Stimulated activated CD4-positive, alpha-beta T cell treated with anti-CD3 and anti-CD28 coated beads, TNF-alpha, amount 100 ng/mL, for 24 hours (primary cell): ENCODE measurements at regions not wholly inside any gene's neighbourhood (a gene's known extent, or its start where the extent isn't known, plus 50 kb on each side); places are given as distances from the start of the nearest gene placed in this dataset.
"Not testable (repeated sequence)": the region's sequence is repeated elsewhere in the genome, so short reads cannot be mapped to it uniquely, and the experiment has no call there.

Source experiments
- DNase-seq, 3 experiments: peaks; one replicate each; pipeline ENCODE4 v3.0.0-alpha.2; 2020; ENCODE audit warnings: low read depth in 3 of 3

DNA sequence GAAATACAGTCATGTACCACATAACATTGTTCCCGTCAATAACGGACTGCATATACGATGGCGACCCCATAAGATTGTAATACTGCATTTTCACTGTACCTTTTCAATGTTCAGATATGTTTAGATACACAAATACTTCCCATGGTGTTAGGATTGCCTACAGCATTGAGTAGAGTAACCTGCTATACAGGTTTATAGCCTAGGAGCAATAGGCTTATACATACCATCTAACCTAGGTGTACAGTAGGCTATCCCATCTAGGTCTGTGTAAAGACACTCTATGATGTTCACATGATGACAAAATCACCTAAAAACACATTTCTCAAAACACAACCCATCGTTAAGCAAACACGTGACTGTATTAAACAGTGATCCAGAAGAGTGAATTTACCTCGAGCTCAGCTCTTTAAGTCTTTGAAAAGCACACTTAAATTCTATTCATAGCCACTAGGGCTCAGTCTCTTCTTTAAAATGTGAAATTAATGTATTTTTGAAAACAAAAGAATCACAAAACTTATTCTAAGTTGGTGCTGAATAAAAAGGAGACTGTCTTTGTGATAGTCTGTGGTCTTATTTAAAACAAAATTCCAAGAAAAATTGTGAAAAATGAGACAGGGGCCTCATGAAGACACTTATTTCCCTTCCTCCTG lies 239.1 kb upstream of the ARID2 start:
- no peak for DNase-seq

DNA sequence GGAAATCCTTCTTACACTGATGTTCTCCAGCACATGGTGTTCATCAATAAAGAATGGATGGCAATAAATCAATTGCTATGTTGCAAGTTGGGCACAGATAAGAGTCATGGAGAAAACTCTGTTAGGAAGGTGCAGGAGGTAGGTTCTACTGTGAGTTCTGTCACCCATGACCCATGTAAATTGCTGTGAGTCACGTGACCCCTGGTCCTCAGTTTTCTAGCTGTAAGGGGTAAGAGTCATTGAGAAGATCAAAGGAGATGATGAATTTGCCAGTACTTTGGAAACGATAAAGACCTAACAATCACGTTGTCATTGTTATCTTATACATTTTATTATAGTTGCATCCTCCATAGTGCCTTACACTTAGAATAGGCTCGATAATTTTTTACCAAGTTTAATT lies 235.2 kb upstream of the ARID2 start:
- DNase-seq: no peak

DNA sequence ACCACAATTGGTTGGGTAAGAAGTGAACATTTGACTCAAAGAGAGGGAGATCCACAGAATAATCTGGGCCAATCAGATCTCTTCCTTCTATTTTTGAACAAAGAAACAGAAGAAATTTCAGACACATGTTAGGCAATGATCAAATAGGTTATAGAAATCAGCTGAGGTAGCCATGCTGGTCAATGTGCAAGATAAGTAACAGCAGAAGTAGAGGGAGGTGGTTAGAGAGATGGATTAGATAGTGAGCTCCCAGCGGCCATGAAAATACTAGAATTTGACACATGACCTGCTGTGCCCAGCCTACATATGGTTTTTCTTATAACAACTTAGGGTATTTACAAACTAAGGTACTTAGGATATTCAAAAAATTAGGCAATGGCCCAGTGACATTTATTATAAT lies 230.9 kb upstream of the ARID2 start:
- DNase-seq: no peak

DNA sequence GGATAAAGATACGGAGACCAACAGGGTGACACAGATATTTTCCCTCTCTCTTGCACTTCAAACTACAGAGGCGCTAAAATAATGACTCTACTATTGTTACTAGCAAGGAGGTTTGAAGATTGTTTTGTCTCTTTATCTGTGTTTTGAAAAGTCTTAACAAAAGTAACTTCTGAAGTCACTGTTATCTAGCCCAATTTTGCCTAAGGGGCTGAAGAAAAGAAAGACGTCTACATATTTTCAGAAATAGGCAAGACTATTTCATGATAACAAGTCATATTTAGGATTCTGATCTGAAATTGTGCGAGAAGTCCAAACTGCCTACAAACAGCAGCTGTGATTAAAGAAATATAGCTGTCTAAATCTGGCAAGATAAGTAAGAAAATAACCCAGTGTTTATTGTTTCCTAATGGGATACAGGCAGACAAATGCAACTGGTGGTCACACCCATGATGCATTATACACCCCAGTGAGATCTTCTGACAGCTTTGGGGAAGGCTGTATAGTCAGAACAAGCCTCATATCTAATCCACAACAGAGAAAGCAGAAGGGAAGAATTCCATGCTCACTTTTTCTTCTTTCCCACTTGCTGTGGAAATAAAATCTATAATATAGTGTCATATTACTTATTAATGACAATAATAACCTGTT lies 226.9 kb upstream of the ARID2 start:
- no peak for DNase-seq

DNA sequence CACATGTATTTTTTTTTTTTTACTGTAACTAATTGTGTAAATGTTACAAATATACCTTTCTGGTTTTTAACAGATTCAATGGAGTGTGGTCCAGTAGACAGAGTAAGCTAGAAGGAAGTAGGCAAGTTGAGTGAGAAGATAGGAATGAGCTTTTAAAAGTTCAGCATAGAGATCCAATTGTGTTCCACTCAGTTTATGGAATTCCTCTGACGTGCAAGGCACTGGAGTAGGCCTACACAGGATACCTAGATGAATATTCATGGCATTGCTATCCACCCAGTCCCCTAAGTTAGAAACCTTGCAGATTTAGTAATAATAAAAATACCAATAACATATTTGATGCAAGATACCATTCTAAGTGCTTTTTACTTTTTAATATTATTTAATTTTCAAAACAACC lies 225.6 kb upstream of the ARID2 start:
- no peak for DNase-seq

DNA sequence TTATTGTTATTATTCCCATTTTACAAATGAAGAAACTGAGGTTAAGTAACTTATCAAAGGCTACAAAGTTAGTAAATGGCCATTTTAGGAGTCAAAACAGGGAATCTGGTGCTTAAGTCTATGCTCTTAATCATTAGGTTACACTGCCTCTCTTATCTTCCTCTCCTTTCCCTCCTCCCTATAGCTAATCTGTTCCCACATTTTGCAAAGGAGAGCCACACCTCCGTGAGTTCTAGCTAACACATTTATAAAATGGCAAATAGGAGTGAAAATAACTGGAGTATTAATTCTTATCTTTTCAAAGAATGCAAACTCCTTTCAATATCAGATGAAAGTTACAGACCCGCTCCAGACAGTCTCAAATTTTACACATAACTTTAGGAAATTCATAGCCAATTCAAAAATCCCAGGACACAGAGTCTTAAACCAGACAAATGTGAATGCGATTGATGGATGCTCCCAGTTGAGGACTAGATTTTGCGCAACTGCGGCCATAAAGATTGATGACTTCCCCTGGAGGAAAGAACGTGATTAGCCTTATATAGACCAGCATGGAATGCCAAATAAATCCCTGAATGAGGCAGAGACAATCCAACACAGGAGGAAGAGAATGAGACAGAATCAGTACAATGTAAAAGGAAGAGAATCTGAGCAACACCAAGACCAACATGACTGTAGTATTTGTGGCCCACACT lies 225.0 kb upstream of the ARID2 start:
- no peak for DNase-seq

DNA sequence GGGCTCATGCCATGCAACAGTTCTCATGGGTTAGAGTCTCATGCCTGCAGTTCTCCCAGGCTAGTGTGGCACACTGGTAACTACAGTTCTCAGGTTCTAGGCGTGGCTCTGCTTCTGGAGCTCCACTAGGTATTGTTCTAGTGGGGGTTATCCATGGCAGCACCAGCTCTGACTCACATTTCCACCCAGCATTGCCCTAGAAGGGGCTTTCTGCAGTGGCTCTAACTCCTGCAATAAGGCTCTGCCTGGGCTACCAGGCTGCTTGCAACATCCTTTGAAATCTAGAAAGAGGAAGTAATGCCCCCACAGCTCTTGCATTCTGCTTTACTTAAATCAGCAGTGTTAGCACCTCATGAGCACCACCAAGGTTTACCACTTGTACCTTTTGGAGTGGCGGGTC lies 220.3 kb upstream of the ARID2 start:
- DNase-seq: no peak

DNA sequence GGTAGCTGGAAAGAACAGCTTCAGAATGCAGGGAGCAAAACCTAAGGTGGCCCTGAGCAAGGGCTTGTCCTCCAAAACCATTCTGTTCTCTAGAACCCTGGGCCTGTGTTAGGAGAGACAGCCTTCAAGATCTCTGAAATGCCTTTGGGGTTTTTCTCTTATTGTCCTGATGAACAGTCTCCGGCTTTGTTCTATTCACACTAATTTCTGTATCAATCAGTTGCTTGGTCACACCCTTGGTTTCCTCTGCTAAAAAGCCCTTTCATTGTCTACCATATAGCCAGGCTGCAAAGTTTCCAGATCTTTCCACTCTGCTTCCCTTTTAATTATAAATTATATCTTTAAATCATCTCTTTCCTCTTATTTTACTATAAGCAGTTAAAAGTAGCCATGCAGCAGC lies 219.9 kb upstream of the ARID2 start:
- no peak for DNase-seq

DNA sequence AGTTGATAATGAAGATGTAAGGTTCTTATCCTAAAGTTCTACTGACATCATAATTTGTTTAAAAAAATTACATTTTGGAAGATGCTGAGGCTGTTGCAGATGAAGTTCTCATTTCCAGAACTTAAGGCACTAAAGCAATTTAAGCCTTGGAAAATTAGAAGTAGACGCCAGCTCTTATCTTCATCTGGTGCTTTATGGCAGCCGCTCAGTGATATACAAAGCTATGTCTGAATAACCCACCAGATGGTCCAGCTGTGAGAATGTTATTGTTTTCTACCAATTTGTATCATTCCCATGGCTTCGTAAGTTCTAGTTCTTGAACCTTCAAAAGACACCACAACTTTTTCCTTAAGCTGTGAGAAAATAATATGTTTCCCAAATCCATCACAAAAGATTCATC lies 212.1 kb upstream of the ARID2 start:
- DNase-seq: no peak

DNA sequence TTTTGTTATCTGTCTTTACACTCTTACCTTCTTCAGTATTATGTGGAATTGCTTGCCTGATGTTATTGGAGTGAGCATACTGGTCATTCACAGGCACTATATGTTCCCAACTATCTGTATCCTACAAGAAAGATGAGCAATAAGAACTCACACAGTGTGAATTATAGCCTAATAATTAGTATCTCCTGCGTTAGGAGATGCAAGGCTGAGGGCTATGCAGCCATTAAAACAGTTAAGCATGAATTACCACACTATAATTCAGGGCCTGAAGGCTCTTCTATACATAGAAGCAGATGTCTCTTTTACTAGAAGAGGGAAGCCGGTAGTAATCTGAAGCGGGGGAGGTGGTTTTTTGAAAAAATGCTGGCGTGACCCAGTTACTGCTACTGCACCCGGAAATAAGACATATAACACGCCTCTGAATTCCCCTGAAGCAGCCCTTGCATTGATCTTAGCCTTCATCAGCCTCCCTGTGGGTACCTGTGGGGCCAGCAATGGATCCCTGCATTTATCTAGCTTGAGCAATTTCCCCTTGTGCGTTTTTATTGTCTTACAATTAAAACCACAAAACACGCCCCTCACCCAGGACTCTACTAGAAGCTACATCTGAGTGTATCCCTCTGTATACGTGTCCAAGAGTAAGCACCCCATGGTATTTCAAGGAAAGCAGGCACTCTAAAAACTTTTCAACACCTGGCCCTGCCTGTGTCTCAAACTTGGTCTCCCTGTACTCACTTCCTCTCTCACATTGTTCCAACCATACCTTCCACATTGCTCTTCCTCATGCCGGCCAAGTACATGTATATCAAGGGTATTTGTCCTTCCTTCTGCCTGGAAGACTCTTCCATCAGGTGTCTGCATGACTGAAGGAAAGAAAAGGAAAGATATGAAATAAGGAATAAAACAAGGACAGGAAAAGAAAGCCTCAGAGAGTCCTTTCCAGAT lies 210.9 kb upstream of the ARID2 start:
- peak in 1 of 3 experiments; percentile 22 for DNase-seq

DNA sequence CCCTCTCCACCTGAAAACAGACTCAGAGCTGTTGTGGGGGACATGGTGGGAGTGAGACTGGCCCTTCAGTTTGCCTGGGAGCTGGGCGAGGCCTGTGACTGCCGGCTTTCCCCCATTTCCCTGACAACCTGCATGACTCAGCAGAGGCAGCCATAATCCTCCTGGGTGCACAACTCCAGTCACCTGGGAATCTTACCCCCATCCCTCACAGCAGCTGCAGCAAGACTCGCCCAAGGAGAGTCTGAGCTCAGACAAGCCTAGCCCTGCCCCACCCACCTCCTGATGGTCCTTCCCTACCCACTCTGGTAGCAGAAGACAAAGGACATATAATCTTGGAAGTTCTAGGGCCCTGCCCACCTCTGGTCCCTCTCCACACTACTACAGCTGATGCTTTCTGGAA lies 207.3 kb upstream of the ARID2 start:
- DNase-seq: no peak

DNA sequence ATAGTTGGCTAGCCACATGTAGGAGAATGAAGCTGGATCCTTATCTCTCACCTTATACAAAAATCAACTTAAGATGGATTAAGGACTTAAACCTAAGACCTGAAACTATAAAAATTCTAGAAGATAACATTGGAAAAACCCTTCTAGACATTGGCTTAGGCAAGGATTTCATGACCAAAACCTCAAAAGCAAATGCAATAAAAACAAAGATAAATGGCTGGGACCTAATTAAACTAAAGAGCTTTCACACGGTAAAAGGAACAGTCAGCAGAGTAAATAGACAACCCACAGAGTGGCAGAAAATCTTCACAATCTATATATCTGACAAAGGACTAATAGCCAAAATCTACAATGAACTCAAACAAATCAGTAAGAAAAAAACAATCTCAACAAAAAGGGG lies 202.7 kb upstream of the ARID2 start:
- not testable (repeated sequence) for DNase-seq

DNA sequence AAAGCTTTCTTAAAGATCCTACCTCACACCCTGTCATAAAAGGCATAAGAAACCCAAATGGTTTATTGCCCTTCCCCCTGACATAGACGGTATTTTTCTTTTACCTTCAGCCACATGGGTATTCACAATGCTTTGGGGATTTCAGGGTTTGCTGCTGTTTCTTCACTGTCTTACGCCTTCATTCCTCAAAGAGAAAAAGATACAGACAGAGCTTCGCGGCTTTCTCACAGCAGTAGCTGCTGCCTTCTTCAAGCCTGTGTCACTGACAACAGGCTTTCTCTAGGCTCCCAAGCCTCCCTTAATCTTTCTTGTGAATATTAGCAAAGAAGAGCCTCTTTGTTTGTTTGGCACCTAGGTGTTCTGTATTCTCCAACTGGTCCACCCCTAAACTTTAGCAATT lies 197.4 kb upstream of the ARID2 start:
- DNase-seq: no peak

DNA sequence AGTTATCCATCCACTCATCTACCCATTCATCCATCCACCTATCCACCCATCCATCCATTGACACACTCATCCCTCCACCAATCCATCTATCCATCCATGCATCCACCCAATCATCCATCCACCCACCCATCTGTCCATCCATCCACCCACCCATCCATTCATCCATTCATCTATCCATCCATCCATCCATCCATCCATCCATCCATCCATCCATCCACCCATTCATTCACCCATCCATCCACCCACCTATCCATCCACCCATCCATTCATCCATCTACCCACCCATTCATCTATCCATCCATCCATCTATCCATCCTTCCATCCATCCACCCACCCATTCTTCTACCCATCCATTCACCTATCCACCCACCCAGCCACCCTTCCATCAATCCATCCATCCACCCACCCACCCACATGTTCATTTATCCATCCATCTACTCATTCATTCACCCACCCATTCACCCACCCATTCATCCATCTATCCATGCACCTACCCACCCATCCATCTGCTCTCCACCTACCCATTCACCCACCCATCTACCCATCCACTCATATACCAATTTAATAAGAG lies 193.8 kb upstream of the ARID2 start:
- no peak for DNase-seq

DNA sequence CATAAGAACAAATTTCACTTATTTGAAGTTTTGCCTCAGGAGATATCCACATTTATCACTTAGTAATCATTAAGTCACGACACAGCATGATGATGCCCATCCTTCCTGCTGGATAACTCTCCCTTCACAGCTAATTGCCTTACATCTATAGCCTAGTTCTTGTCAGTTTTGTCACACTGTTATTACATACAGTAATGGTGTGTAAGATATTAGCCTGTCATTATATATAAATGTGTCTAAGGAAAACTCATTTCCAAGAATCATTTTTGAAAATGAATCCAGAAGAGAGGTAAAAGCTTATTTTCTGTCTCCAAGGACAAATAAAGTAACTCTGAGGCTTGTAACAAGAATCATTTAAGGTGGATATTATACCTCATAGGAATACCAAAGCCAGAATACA lies 193.2 kb upstream of the ARID2 start:
- DNase-seq: no peak

DNA sequence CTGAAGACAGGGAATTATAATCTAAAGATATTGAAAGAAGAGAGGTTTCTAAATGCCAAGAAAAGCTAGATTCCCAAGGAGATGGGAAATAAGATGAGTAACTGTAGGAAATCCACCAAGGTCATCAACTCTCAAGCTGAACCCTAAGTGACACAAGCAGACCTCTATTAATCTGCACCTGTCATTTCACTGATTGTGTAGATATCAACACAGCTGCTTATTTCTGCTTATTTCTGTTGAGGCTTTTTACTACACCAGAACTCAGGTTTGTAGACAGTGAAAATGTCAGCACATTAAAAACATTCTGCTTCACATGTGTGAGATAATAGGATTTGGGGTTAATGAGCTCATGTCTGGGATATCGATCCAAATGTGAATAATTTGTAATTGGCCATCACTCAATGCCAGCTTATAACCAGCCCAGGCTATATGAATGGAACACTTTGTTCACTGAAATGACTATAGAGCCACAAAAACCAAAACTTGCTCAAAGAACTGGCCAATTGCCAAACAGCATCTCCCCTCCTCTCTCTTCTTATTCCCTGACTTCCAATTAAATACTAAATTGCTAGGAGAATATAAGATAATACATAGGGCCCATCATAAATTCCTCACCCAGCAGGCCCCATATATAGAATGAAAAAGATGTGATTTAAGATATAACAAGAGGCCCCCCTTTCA lies 188.7 kb upstream of the ARID2 start:
- DNase-seq: no peak

DNA sequence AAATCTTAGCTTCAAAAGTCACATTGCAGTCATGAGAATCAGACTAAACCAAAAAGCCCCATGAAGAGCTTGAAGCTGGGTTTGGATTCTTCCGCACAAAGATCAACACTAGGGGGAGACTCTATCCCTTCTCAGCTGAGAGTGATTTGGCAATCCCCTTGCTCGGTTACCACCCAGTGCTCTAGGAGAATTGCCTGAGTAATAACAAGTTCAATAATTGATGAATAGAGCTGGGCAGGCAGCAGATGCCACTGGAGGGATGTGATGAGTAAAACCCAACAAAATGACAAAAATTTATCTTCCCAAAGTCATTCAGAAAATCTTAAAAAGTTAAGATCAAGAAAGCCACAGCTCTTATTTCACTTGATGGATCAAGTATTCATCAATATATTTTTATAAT lies 185.6 kb upstream of the ARID2 start:
- DNase-seq: peak; percentile 6 to 27 (median 7)

DNA sequence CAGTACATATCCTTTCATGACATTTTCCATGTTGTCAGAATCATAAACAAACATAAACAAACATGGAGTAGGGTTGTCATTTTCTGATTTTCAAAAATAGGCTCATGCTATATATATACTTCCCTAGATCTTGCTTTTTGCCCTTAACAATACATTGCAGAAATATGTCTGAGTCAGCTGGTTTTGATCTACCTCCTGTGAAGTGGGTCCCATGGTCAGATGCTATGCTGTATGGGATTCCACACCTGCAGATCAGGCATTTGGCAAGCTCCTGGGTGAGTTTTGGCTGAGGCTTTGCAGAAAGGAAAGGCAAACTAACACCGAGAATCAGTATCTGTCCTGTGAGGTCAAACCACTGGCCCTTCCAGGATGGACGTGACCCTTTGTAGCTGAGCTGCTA lies 183.0 kb upstream of the ARID2 start:
- no peak for DNase-seq

DNA sequence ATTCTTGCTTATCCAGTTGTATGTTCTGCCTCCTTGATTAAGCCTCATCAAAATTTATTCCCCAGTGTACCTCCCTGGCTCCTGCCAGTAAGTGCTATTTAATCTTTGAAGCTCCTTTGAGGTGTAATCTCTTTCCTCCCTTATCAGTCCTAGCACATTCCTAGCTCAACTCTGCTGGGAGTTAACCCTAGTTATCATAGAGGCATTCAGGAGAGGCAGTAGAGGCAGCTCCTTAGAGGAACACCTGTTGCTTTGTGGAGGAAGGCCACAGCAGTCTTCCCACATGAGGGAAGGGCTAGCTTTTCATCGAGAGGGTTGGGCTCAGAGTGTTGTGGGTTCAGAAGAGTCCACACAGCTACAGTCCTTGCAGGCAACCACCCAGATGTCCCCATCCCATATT lies 182.4 kb upstream of the ARID2 start:
- no peak for DNase-seq

DNA sequence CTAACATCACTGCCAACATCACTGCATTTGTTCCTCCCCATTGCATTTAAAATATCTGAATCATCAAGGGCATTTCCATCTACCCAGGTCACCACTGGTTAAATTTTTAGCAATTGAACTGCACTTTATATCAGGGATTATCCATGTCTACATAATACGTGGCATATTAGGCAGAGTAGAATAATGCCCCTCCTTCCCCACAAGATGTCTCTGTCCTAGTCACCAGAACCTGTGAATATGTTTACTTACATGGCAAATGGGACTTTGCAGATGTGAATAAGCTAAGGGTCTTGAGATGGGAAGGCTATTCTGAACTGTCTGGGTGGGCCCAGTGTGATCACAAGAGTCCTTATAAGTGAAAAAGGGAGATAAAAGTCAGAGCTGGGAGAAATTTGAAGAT lies 181.7 kb upstream of the ARID2 start:
- DNase-seq: no peak

DNA sequence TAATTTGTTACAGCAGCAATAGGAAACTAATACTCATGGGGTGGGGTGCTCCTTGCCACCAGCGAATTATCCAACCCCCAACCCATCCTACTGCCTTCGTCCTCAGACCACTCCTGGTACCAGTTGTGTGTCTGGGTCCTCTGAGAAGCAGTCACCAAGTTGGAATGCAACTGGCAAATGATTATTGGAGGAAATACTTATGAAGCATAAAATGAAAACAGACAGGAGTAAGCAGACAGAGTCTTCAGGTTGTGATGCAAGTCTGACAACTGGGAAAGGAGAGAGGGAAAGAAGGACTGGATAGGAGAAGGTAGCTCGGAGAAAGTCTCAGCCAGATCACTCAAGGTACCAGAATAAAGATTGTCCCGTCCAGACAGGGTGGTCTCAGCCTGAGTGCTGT lies 181.1 kb upstream of the ARID2 start:
- DNase-seq: no peak
